ENCODE measurements at regions not wholly inside any gene's neighbourhood (a gene's known extent, or its start where the extent isn't known, plus 50 kb on each side); places are given as distances from the start of the nearest gene placed in this dataset.

GRCh38 chr6:14732844-14733757, 512.8 kb upstream of the JARID2 start:
- no peak for TF ChIP-seq SPI1 (IDR thresholded peaks at IDR 0.05; ENCODE audit: borderline replicate concordance, low read depth)
- TF ChIP-seq, protein P1, sequence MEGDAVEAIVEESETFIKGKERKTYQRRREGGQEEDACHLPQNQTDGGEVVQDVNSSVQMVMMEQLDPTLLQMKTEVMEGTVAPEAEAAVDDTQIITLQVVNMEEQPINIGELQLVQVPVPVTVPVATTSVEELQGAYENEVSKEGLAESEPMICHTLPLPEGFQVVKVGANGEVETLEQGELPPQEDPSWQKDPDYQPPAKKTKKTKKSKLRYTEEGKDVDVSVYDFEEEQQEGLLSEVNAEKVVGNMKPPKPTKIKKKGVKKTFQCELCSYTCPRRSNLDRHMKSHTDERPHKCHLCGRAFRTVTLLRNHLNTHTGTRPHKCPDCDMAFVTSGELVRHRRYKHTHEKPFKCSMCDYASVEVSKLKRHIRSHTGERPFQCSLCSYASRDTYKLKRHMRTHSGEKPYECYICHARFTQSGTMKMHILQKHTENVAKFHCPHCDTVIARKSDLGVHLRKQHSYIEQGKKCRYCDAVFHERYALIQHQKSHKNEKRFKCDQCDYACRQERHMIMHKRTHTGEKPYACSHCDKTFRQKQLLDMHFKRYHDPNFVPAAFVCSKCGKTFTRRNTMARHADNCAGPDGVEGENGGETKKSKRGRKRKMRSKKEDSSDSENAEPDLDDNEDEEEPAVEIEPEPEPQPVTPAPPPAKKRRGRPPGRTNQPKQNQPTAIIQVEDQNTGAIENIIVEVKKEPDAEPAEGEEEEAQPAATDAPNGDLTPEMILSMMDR (IDR thresholded peaks at IDR 0.05; ENCODE audit: insufficient read depth, low read length), result no peak
- TF ChIP-seq POLR2AphosphoS5 (IDR thresholded peaks at IDR 0.05; ENCODE audit: low read depth), result no peak
- TF ChIP-seq REST (IDR thresholded peaks at IDR 0.05; ENCODE audit: insufficient replicate concordance, low read depth), result no peak

Measured in HL-60 (cell line).